ENCODE measurements at regions not wholly inside any gene's neighbourhood (a gene's known extent, or its start where the extent isn't known, plus 50 kb on each side); places are given as distances from the start of the nearest gene placed in this dataset.

DNA sequence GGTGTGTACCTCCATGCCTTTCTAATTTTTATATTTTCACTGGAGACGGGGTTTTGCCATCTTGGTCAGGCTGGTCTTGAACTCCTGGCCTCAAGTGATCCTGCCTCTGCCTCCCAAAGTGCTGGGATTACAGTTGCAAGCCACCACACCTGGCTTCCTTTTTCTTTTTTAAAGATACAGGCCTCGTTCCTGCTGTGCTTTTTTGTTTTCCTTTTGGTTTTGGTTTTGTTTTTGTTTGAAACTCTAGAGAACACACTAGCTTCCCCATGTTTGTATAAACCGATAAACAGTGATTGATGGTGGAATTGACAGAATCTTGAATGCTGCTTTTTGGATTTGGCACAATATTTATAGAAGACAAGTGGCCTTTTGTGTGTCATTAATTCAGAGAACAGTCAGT, 1603.4 kb downstream of the MAT2B start:
- H3K27me3 Mint-ChIP-seq (ENCODE audit: low read depth in 3 of 3): no peaks in the 10 kb centered on the region
- intact Hi-C loops (cut with micrococcal nuclease): no loop called here

DNA sequence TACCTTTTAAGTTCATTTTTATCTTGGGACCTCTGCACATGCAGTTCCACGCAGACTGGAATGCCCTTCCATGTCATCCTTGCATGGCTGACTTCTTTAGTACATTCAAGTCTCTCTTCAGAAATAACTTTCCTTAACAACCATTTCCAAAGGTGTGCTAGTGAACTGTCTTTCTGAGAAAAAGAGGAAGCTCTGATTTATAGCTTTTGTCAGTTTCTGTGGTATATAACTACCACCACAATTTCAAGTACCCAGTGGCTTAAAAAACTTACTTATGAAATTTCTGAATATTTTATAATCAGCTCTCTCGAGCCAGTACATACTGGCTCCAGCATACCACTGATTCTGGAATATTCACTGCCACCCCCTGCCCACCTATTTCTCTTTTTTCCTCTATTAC, 1613.8 kb downstream of the MAT2B start:
- Histone ChIP-seq H3K9me3 (replicated peaks in 1 of 2; ENCODE audit: control insufficient read depth in 1 of 2, insufficient read depth in 1 of 2, low read length in 2 of 2) (peaks cover 4 to 5% of the 10 kb centered on the region in 2 donors), H4K20me1 (ENCODE audit: insufficient read depth, low read length) (no peaks in the 10 kb centered on the region), H3K4me1 (ENCODE audit: control insufficient read depth in 1 of 2, insufficient read depth in 2 of 2, low read length in 2 of 2) (no peaks in the 10 kb centered on the region), H3K4me3 (replicated peaks in 1 of 3; ENCODE audit: low read depth in 2 of 3, low read length in 3 of 3) (no peak overlapping the region), H3K4me2 (replicated peaks; ENCODE audit: extremely low read depth, low read length, poor library complexity, severe bottlenecking) (no peak overlapping the region), H3K36me3 (replicated peaks in 1 of 2; ENCODE audit: control insufficient read depth in 1 of 2, insufficient read depth in 2 of 2, low read length in 2 of 2) (no peaks in the 10 kb centered on the region), H3K27me3 (ENCODE audit: control insufficient read depth in 2 of 2, insufficient read depth in 2 of 2, low read length in 2 of 2) (no peaks in the 10 kb centered on the region), H3K79me2 (ENCODE audit: insufficient read depth, low read length) (no peaks in the 10 kb centered on the region), H2AFZ (ENCODE audit: insufficient read depth, low read depth, low read length, poor library complexity, severe bottlenecking) (no peak overlapping the region), H3K9ac (ENCODE audit: insufficient read depth, low read length, poor library complexity, severe bottlenecking) (no peak overlapping the region), H3K27ac (ENCODE audit: low read depth in 1 of 2, low read length in 2 of 2) (no peak overlapping the region)
- peaks cover 0 to 5% of the 10 kb centered on the region in 2 donors for H3K36me3 Mint-ChIP-seq
- peak in 1 of 3 donors; percentile 7 for DNase-seq
- H3K4me1 Mint-ChIP-seq: no peaks in the 10 kb centered on the region
- H3K9me3 Mint-ChIP-seq: peaks cover 4 to 15% (median 12%) of the 10 kb centered on the region in 7 donors
- intact Hi-C loops (cut with micrococcal nuclease): no loop called here
- TF ChIP-seq, protein P1, sequence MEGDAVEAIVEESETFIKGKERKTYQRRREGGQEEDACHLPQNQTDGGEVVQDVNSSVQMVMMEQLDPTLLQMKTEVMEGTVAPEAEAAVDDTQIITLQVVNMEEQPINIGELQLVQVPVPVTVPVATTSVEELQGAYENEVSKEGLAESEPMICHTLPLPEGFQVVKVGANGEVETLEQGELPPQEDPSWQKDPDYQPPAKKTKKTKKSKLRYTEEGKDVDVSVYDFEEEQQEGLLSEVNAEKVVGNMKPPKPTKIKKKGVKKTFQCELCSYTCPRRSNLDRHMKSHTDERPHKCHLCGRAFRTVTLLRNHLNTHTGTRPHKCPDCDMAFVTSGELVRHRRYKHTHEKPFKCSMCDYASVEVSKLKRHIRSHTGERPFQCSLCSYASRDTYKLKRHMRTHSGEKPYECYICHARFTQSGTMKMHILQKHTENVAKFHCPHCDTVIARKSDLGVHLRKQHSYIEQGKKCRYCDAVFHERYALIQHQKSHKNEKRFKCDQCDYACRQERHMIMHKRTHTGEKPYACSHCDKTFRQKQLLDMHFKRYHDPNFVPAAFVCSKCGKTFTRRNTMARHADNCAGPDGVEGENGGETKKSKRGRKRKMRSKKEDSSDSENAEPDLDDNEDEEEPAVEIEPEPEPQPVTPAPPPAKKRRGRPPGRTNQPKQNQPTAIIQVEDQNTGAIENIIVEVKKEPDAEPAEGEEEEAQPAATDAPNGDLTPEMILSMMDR (IDR thresholded peaks at IDR 0.05): no peak
- peaks cover 0 to 3% (median 0%) of the 10 kb centered on the region in 3 donors for H3K27me3 Mint-ChIP-seq (ENCODE audit: low read depth in 3 of 3)
- WGBS (ENCODE audit: insufficient coverage): 100% methylated on average over 1 of the region's 2 CpGs
- no peak overlapping the region for H3K4me3 Mint-ChIP-seq
- no peak overlapping the region for H3K27ac Mint-ChIP-seq

More for the DNA sequence above, 1603.4 kb downstream of the MAT2B start:
- Histone ChIP-seq H3K9me3 (replicated peaks in 1 of 2; ENCODE audit: control insufficient read depth in 1 of 2, insufficient read depth in 1 of 2, low read length in 2 of 2) (no peaks in the 10 kb centered on the region), H3K36me3 (replicated peaks in 1 of 2; ENCODE audit: control insufficient read depth in 1 of 2, insufficient read depth in 2 of 2, low read length in 2 of 2) (no peaks in the 10 kb centered on the region), H4K20me1 (ENCODE audit: insufficient read depth, low read length) (no peaks in the 10 kb centered on the region), H3K4me2 (replicated peaks; ENCODE audit: extremely low read depth, low read length, poor library complexity, severe bottlenecking) (no peak overlapping the region), H3K27ac (ENCODE audit: low read depth in 1 of 2, low read length in 2 of 2) (no peak overlapping the region), H3K9ac (ENCODE audit: insufficient read depth, low read length, poor library complexity, severe bottlenecking) (no peak overlapping the region), H3K27me3 (ENCODE audit: control insufficient read depth in 2 of 2, insufficient read depth in 2 of 2, low read length in 2 of 2) (no peaks in the 10 kb centered on the region), H3K4me3 (replicated peaks in 1 of 3; ENCODE audit: low read depth in 2 of 3, low read length in 3 of 3) (no peak overlapping the region), H3K79me2 (ENCODE audit: insufficient read depth, low read length) (no peaks in the 10 kb centered on the region), H2AFZ (ENCODE audit: insufficient read depth, low read depth, low read length, poor library complexity, severe bottlenecking) (no peak overlapping the region), H3K4me1 (ENCODE audit: control insufficient read depth in 1 of 2, insufficient read depth in 2 of 2, low read length in 2 of 2) (no peaks in the 10 kb centered on the region)
- Mint-ChIP-seq H3K4me1 (peaks cover 8% of the 10 kb centered on the region), H3K27ac (peak overlapping the region in 1 of 7 donors; percentile 55), H3K36me3 (no peaks in the 10 kb centered on the region), H3K9me3 (peaks cover 7 to 17% (median 13%) of the 10 kb centered on the region in 7 donors), H3K4me3 (no peak overlapping the region)
- TF ChIP-seq, protein P1 (IDR thresholded peaks at IDR 0.05): no peak
- DNase-seq: no peak
- 83% methylated on average over 1 of the region's 3 CpGs for WGBS (ENCODE audit: insufficient coverage)

All from CD14-positive monocyte (primary cell).